IMR-90 (cell line): ENCODE measurements at regions not wholly inside any gene's neighbourhood (a gene's known extent, or its start where the extent isn't known, plus 50 kb on each side); places are given as distances from the start of the nearest gene placed in this dataset.
"Not testable (repeated sequence)": the region's sequence is repeated elsewhere in the genome, so short reads cannot be mapped to it uniquely, and the experiment has no call there.

Experiments
- ATAC-seq: fragments of 200-7000 bp; cut with Tn5 transposase; 2 replicates; pipeline ENCODE4 v1.9.1; 2020; ENCODE audit warnings: low read depth, mild to moderate bottlenecking, moderate library complexity
- BruUV-seq: library from RNA; stranded (reverse); fragments of 400-500 nt; replicated peaks from 2 replicates; lab custom pipeline; 2021; lab: Mats Ljungman, UMichigan
- CTCF ChIA-PET: fragments of 300-600 bp; formaldehyde crosslinking; extraction: SDS; loops from one replicate; lab custom pipeline; 2021; ENCODE audit warnings: antibody characterized with exemption; lab: Yijun Ruan, JAX
- POLR2A ChIA-PET: fragments of 300-600 bp; sonication (Branson Sonifier 250); formaldehyde crosslinking; loops from one replicate; lab custom pipeline; 2022; ENCODE audit warnings: antibody characterized with exemption; ENCODE audit not compliant: unreplicated experiment; lab: Charles Lee
- DNase-seq: peaks from one replicate; pipeline ENCODE4 v3.0.0; 2013
- H2AFZ ChIP-seq: replicated peaks from 2 replicates; pipeline ENCODE3; 2013; ENCODE audit warnings: low read length, mild to moderate bottlenecking; ENCODE audit not compliant: poor library complexity
- H2AK5ac ChIP-seq: 2 replicates; pipeline ENCODE4 v1.6.1; 2013; ENCODE audit warnings: low read depth, low read length, inconsistent platforms
- H2AK9ac ChIP-seq: replicated peaks from 2 replicates; pipeline ENCODE3; 2013; ENCODE audit warnings: mild to moderate bottlenecking, low read depth, low read length, moderate library complexity; ENCODE audit not compliant: poor library complexity
- H2BK120ac ChIP-seq: 2 replicates; pipeline ENCODE4 v1.6.1; 2013; ENCODE audit warnings: low read depth, low read length, inconsistent platforms
- H2BK15ac ChIP-seq: 3 replicates; pipeline ENCODE4 v1.6.1; 2013; ENCODE audit warnings: low read depth, low read length, inconsistent platforms
- H2BK20ac ChIP-seq: 2 replicates; pipeline ENCODE4 v1.6.1; 2013; ENCODE audit warnings: low read depth, mild to moderate bottlenecking, inconsistent platforms, low read length, moderate library complexity
- H2BK5ac ChIP-seq: 2 replicates; pipeline ENCODE4 v1.6.1; 2013; ENCODE audit warnings: mild to moderate bottlenecking, low read depth, low read length, inconsistent platforms; ENCODE audit not compliant: poor library complexity, severe bottlenecking
- H3K14ac ChIP-seq: replicated peaks from 2 replicates; pipeline ENCODE4 v1.6.1; 2013; ENCODE audit warnings: low read depth, low read length, inconsistent platforms
- H3K18ac ChIP-seq: 2 replicates; pipeline ENCODE4 v1.6.1; 2013; ENCODE audit warnings: low read depth, low read length, control low read depth
- H3K23ac ChIP-seq: 2 replicates; pipeline ENCODE4 v1.6.1; 2013; ENCODE audit warnings: low read depth, low read length, inconsistent platforms
- H3K27ac ChIP-seq: 2 replicates; pipeline ENCODE4 v1.5.1; 2013; ENCODE audit warnings: mild to moderate bottlenecking, control low read depth, low read length; ENCODE audit not compliant: insufficient read depth
- H3K27me3 ChIP-seq: 2 replicates; pipeline ENCODE4 v1.6.1; 2013; ENCODE audit warnings: low read length; ENCODE audit not compliant: control insufficient read depth, insufficient read depth
- H3K36me3 ChIP-seq: 2 replicates; pipeline ENCODE4 v1.6.1; 2013; ENCODE audit warnings: low read length, mixed read lengths; ENCODE audit not compliant: control insufficient read depth, insufficient read depth
- H3K4ac ChIP-seq: 2 replicates; pipeline ENCODE4 v1.6.1; 2013; ENCODE audit warnings: low read depth, low read length, inconsistent platforms
- H3K4me1 ChIP-seq: 2 replicates; pipeline ENCODE4 v1.6.1; 2013; ENCODE audit warnings: low read length, mixed read lengths; ENCODE audit not compliant: control insufficient read depth, insufficient read depth
- H3K4me2 ChIP-seq: 2 replicates; pipeline ENCODE4 v1.6.1; 2013; ENCODE audit warnings: low read depth, mild to moderate bottlenecking, control low read depth, low read length, moderate library complexity
- H3K4me3 ChIP-seq: 2 replicates; pipeline ENCODE4 v1.5.1; 2013; ENCODE audit warnings: low read depth, mild to moderate bottlenecking, control low read depth, low read length, moderate library complexity; ENCODE audit not compliant: insufficient read depth
- H3K56ac ChIP-seq: 2 replicates; pipeline ENCODE4 v1.6.1; 2013; ENCODE audit warnings: low read length, inconsistent platforms; ENCODE audit not compliant: insufficient read depth; ENCODE audit errors: extremely low read depth
- H3K79me1 ChIP-seq, 2 experiments: 2 replicates each; pipeline ENCODE4 v1.6.1; 2013; ENCODE audit warnings: low read length in 2 of 2, inconsistent platforms in 1 of 2, low read depth in 1 of 2
- H3K9ac ChIP-seq: 2 replicates; pipeline ENCODE4 v1.6.1; 2013; ENCODE audit warnings: low read depth, low read length, control low read depth
- H3K9me1 ChIP-seq: 2 replicates; pipeline ENCODE4 v1.6.1; 2013; ENCODE audit warnings: low read length, inconsistent platforms; ENCODE audit not compliant: insufficient read depth
- H3K9me3 ChIP-seq: 2 replicates; pipeline ENCODE4 v1.6.1; 2013; ENCODE audit warnings: low read length; ENCODE audit not compliant: control insufficient read depth, insufficient read depth
- H4K20me1 ChIP-seq: 2 replicates; pipeline ENCODE4 v1.6.1; 2013; ENCODE audit warnings: low read length, inconsistent platforms; ENCODE audit not compliant: insufficient read depth
- H4K5ac ChIP-seq: 2 replicates; pipeline ENCODE4 v1.6.1; 2013; ENCODE audit warnings: mild to moderate bottlenecking, low read depth, low read length, control low read depth
- H4K8ac ChIP-seq, 2 experiments: 2 replicates each; pipeline ENCODE4 v1.6.1; 2013; ENCODE audit warnings: low read depth in 2 of 2, low read length in 2 of 2, control low read depth in 1 of 2, inconsistent platforms in 1 of 2
- H4K91ac ChIP-seq: 2 replicates; pipeline ENCODE4 v1.6.1; 2013; ENCODE audit warnings: low read depth, low read length, inconsistent platforms; ENCODE audit not compliant: insufficient read depth
- WGBS, 2 experiments: methylation state at CpG; one replicate each; pipeline versions ENCODE4 v1.1.5 to v1.1.7; 2013; ENCODE audit warnings: missing lambda C conversion rate in 2 of 2; ENCODE audit not compliant: insufficient read length in 1 of 2; ENCODE audit errors: extremely low coverage in 2 of 2; 5-methylcytosine and 5-hydroxymethylcytosine counted together
- dilution Hi-C: fragments of 300-500 bp; cut with HindIII; formaldehyde crosslinking; loops from one replicate; pipeline ENCODE4 v1.14.3; 2018; ENCODE audit warnings: low sequenced_read_pairs; ENCODE audit not compliant: unreplicated experiment
- in situ Hi-C: fragments of 300-500 bp; cut with MboI; formaldehyde crosslinking; loops from 3 replicates; pipeline ENCODE4 v1.14.3; 2019; ENCODE audit warnings: low sequenced_read_pairs, inconsistent platforms, mixed read lengths
- intact Hi-C: fragments of 100-400 bp; cut with micrococcal nuclease; formaldehyde crosslinking; loops from 2 replicates; pipeline ENCODE4 v1.10.0; 2022

GRCh38 chr3:68485845-68486244 is 446.5 kb downstream of the TAFA4 start:
- H2AK5ac ChIP-seq, H2BK15ac ChIP-seq, CTCF ChIA-PET, H3K4me2 ChIP-seq, ATAC-seq, H3K4me1 ChIP-seq, H4K91ac ChIP-seq, H3K79me1 ChIP-seq, H4K20me1 ChIP-seq, H3K9me1 ChIP-seq, H2BK5ac ChIP-seq, BruUV-seq, H3K14ac ChIP-seq, H2AFZ ChIP-seq, H3K4ac ChIP-seq, H3K27ac ChIP-seq, H4K5ac ChIP-seq, H3K27me3 ChIP-seq, in situ Hi-C loops, DNase-seq, H3K18ac ChIP-seq, H4K8ac ChIP-seq, H2AK9ac ChIP-seq, intact Hi-C loops, H2BK20ac ChIP-seq, H3K9ac ChIP-seq, H2BK120ac ChIP-seq, POLR2A ChIA-PET, H3K9me3 ChIP-seq, dilution Hi-C loops, H3K56ac ChIP-seq, H3K36me3 ChIP-seq, H3K4me3 ChIP-seq, H3K23ac ChIP-seq: not testable (repeated sequence)
- WGBS, 2 experiments: no CpG with 5 or more reads among the region's 1 CpG
